Hippocampal formation (tissue), 2 donors: ENCODE measurements at regions not wholly inside any gene's neighbourhood (a gene's known extent, or its start where the extent isn't known, plus 50 kb on each side); places are given as distances from the start of the nearest gene placed in this dataset.
"Not testable (repeated sequence)": the region's sequence is repeated elsewhere in the genome, so short reads cannot be mapped to it uniquely, and the experiment has no call there.

Experiments
- DNase-seq, 2 donors: peaks; one replicate each; lab custom pipeline; 2025; lab: John Stamatoyannopoulos, UW

DNA sequence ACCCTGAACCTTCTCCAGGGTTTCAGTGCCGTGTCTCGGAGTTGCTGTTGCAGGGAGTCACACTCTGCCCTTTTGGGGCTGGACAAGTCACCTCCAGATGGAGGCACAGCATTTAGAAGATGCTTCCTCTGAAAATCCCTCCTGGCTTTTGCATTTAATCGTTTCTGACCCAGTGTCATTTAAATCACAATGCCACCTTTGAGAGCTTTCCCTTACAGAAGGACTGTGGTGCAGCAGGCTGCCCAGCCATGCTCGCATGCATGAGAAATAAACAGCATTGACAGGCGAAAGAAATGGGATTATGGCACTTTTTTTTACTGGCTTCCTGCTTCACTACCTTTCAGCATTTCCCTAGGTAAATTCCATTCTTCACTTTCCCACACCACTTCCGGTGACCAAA lies 113.4 kb upstream of the DYRK2 start:
- no peak for DNase-seq

GRCh38 chr12:67535971-67536370 lies 112.6 kb upstream of the DYRK2 start:
- DNase-seq: no peak

DNA sequence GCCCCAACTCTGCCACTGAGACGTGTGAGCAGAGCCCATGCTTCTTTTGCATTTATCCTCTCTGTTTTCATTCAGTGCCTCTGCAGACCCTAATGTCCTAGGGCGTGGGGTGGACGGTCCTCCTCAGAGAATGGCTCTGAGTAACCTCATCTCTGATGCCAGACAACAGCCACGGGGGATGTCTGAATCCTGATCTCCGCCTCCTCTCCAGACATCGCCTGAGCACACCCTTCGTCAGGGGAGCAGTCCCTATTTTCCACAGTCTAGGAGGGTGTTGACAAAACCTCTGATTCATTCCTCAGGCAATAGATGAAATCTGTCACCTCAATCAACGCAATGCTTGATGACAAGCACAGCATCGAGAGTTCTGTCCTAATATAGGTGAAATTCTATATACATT lies 109.2 kb upstream of the DYRK2 start:
- DNase-seq: no peak

- no peak for DNase-seq
These were observed 108.6 kb upstream of the DYRK2 start for GRCh38 chr12:67539946-67540345.

GRCh38 chr12:67540920-67541624 lies 107.5 kb upstream of the DYRK2 start:
- no peak for DNase-seq

- DNase-seq: no peak
These were observed 106.9 kb upstream of the DYRK2 start for GRCh38 chr12:67541625-67541991.

DNA sequence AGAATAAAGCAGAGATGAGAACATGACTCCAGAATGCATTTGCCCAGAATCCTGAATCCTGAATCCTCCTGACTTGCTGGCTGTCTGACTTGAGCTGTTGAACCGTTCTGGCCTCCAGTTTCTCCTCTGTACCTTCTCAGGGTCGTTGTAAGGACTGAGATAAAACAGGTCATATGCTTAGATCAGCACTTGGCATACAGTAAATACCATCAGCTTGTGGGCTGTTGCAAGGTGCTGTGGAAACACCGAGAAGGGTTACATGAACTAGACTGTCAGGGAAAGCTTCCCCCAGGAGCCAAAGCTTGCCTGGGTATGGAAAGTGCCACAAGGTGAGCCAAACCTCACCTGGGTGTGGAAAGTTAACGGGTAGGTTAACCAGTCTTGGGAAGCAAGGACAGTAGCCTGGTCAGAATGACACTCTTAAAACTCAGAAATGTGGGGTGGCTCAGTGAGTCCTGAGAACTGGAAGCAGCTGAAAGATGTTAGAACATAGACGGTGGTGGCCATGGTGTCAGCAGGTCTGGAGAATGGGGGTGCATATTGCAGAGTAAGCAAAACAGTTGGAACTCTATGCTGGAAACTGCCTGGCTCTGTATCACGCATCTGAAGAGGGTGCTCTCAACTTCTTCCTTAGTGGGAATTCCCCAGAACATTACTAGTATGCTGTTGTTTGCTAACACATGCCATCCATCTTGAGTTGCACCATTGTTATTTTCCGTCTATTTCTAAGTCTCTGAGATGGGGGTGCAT lies 105.3 kb upstream of the DYRK2 start:
- no peak for DNase-seq

GRCh38 chr12:67545298-67545697 lies 103.2 kb upstream of the DYRK2 start:
- DNase-seq: no peak

DNA sequence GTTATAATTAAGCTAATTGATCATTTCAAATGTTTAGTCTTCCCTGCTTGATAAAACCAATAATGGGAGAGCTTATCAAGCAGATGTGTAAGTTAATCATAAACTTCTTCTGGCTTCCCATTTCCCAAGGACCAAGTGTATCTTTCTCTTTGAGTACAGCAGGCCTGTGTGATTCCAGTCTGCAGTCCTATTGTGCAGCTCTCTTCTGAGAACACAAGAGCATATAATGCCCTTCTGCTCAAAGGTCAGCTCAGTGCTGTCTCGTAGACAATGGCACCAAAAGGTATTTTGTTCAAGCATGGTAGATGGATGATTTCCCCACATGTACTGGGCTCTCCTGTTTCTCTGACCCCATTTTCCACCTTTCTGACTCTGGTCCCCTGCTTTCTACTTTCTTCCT lies 101.8 kb upstream of the DYRK2 start:
- DNase-seq: no peak

GRCh38 chr12:67555075-67555717 lies 93.3 kb upstream of the DYRK2 start:
- not testable (repeated sequence) for DNase-seq

DNA sequence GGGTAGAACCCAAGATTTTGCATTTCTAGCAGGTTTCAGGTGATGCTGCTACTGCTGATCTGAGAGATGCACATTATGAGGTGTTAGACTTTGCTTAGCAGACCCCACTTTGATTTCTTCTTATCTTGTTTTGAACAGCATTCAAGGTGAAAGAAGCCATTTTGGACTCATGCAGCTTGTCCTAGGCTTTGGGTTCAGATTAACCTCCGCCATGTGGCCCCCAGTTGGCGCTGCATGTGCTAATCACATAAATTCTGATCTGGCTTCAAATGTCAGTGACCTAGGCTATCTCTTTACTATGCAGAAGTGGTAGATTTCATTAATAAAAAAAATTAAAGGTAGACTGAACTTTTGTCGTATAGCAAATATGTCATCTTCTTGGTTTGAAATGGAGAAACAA lies 89.8 kb upstream of the DYRK2 start:
- no peak for DNase-seq

DNA sequence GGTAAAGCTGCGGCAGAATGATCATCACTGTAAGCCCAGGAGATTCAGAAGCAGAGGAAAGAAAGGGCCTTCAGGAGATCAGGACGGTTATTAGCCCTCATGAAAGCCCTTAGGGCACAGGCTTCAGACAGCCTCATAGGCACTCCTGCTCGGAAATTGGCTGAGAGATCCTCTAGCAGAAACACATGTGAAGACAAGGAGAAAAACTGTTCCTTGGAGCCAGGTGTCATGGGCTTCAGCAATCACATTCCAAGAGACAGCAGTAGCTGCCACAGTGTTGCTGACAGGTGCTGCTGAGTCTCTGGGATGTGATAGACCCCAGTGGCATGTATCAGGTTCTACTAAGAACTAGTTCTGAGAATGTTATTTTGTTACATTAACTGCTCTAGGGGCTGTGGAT lies 88.8 kb upstream of the DYRK2 start:
- DNase-seq: no peak

DNA sequence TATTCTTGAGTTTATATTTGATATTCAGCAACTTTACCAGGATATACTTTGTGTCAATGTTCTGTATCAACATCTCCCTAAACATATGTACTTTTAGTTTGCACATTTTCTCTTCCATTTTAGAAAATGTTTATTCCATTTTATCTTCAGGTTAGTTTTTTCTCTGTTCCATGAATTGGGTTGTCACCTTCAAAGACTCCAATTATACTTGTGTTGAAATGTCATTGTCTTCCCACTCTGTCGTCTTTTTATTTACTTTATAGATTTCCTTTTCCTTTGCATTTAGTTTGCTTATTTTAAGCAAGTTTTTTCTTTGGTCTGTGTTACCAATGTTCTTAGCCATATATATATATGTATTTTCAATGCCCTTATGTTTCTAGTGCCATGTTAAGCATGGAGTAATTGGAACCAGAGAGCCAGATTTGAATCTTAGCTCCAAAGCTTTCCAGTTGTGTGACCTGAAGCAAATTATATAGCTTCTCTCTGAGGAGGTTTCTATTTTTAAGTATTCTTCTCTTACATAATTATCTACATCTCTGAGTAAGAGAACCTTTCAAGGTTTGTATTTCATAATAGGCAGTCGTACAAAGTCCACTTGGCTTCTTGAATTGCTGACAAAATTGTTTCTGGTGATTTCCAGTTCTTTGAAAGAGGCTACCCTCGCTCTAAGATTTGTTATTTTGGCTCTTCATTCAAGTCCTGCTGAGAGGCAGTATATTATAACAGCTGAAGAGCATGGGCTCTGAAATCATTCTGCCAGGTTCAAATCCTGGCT lies 85.8 kb upstream of the DYRK2 start:
- DNase-seq: no peak

- no peak for DNase-seq
These were observed 80.5 kb upstream of the DYRK2 start for GRCh38 chr12:67568055-67568454.

DNA sequence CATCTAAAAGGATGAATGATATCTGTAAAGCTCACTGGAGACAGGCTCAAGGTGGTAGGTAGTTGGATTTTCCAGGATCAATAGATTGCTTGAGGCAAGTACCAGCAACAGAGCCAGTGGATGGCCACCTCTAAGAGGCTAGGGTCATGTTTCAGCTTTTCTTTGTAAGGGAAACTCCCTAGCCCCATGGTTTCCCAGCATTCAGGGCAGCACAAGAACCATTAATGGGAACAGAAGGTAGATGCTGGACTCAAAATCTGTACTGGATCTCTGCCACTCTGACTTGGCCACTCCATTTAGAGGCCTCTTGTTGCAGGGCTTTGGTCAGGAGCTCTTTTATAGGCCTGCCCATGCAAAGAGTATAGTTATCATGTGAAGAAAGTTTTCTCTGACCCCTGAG lies 76.1 kb upstream of the DYRK2 start:
- no peak for DNase-seq

GRCh38 chr12:67573566-67573965 lies 75.0 kb upstream of the DYRK2 start:
- no peak for DNase-seq

GRCh38 chr12:67578976-67579661 lies 69.4 kb upstream of the DYRK2 start:
- DNase-seq: no peak

DNA sequence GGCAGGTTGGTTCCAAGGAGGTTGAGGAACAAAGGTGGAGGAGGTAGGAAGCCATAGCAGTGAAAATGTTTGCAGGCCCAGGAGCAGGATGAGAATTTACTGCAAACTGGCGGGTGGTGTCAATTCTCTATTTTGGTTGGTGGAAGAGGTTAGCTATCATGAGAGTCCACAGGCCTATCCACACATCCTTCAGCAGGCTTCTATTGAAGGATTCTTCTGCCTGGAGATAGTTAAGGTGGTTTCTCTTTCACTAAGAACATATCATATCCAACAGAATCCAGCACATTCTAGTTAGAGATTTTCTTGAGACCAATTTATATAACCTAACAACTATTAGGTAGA lies 68.9 kb upstream of the DYRK2 start:
- DNase-seq: no peak

DNA sequence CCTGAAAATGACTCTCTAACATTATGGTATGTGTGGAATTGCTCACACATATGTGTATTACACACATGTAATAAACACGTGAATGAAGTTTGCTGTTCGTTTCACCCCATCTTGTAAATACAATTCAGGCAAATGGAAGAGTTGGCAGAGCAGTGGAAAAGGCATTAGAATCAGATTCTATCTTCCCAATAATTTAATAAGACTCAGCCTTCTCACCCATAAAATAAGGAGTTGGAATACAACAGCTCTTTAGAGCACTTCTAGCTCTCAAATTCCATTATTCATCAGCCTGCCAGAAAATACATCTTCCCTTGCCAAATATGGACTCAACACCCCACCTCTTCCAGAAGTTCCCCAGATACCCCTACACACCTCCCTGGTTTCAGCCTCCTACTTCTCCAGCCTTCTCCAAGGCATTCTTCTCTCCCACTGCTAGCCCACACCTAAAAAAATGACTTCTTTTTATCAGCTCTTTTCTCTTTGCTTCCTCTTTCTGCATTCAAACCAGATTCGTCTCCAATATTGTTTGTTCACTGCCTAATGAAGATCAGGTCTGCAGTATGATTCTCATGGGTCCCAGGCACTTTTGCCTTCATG lies 66.2 kb upstream of the DYRK2 start:
- DNase-seq: no peak

DNA sequence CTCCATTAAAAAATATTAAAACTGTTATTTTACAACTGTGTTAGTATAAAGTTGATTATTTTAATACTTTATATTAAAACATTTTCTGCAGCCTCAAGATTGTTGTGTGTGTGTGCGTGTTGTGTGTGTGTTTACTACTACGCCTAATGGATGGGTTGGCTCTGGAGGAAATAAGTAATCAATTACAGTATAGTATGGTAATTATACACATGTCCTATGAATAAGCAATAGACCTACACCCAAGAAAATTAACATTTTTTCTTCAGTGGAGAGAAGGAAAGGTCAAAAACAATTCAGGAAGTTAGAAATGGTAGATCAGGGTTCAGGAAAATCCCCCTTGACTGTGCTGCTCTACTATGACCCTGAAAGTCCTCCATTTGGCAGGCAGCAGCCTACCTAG lies 65.7 kb upstream of the DYRK2 start:
- DNase-seq: no peak

DNA sequence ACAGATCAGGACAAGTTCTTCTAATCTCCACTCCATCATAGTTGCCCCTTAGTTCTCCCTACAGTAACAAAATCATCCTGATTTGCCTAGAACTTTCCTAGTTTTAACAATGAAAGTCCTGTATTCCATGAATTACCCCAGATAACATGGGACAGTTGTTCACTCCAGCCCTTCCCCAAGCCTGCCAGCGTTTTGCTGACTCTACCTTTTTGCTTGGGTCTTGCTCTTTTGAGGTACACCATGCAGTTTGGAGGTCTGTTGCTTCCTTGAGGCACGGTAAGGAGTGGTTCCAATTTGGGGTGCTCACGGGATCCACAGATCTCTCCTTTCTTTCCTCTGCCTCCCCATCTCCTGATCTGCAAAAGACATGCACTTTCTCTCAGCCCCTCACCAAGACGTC lies 61.6 kb upstream of the DYRK2 start:
- no peak for DNase-seq

DNA sequence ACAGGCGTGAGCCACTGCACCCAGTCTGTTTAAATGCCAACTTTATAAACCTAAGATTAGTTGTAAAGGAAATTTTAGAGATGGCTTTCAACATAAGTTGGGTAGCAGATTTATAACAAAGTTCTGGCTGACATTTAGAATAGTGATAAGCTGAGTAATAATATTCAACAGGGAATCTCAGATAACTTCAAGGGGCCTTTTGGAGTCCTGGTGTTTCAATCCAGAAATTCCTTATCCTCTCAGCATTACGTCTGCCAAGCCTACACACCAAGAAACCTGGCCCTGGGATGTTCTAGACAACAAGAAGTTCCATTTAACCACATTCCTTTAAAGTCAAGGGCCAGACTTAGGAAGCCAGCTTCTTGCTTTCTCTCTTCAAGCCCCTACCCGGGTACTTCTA lies 59.5 kb upstream of the DYRK2 start:
- DNase-seq: no peak
